Body of pancreas (tissue), 4 donors: ENCODE measurements at regions not wholly inside any gene's neighbourhood (a gene's known extent, or its start where the extent isn't known, plus 50 kb on each side); places are given as distances from the start of the nearest gene placed in this dataset.
A peak's percentile ranks its signal among the peaks of the same experiment; 100 is the strongest.

ENCODE experiments used
- ATAC-seq: fragments of 150-250 bp; one replicate; pipeline ENCODE4 v1.9.1; 2016
- DNase-seq, 4 donors: peaks; one replicate each; pipeline ENCODE4 v3.0.0-alpha.2; 2019
- H3K27ac ChIP-seq, 4 donors: fragments of 200-600 bp; sonication (generic); 1 replicate in 3 of 4; 2 replicates in 1 of 4; pipeline versions ENCODE4 v1.5.1 to v1.6.1; 2016 to 2019; ENCODE audit warnings: mild to moderate bottlenecking in 1 of 4, mixed read lengths in 1 of 4, moderate library complexity in 1 of 4
- H3K27me3 ChIP-seq, 2 donors: fragments of 200-600 bp; sonication (generic); one replicate each; pipeline ENCODE4 v1.6.0; 2016; ENCODE audit warnings: mild to moderate bottlenecking in 1 of 2
- H3K36me3 ChIP-seq, 2 donors: fragments of 200-600 bp; sonication (generic); replicated peaks in 1 of 2; 2 replicates each; pipeline ENCODE4 v1.5.1; 2016; ENCODE audit warnings: low read depth in 2 of 2; ENCODE audit not compliant: insufficient read depth in 1 of 2
- H3K4me1 ChIP-seq: fragments of 200-600 bp; sonication (generic); one replicate; pipeline ENCODE4 v1.6.0; 2016
- H3K4me3 ChIP-seq, 2 donors: fragments of 200-600 bp; sonication (generic); 1 replicate in 1 of 2; 2 replicates in 1 of 2; pipeline ENCODE4 v1.5.1; 2016 to 2019
- H3K9me3 ChIP-seq, 3 donors: fragments of 200-600 bp; sonication (generic); 1 replicate in 2 of 3; 2 replicates in 1 of 3; pipeline ENCODE4 v1.5.1; 2016
- POLR2A ChIP-seq, 3 donors: fragments of 450-650 bp; IDR thresholded peaks; one replicate each; pipeline ENCODE4 v1.6.1; 2016; ENCODE audit warnings: antibody characterized with exemption in 3 of 3, mild to moderate bottlenecking in 2 of 3
- WGBS, 2 donors: methylation state at CpG; one replicate each; pipeline ENCODE4 v1.1.5; 2017; 5-methylcytosine and 5-hydroxymethylcytosine counted together
- intact Hi-C: fragments of 100-400 bp; cut with DNase I; formaldehyde crosslinking; loops from one replicate; pipeline ENCODE4 v1.15.1; 2023
- TF ChIP-seq, protein P1 (sequence below), 7 experiments: fragments of 450-650 bp in 4 of 7; fragments of 200-600 bp in 3 of 7; sonication (generic) in 3 of 7; IDR thresholded peaks; one replicate each; pipeline ENCODE4 v1.5.1; 2016 to 2019; ENCODE audit warnings: antibody characterized with exemption in 7 of 7

DNA sequence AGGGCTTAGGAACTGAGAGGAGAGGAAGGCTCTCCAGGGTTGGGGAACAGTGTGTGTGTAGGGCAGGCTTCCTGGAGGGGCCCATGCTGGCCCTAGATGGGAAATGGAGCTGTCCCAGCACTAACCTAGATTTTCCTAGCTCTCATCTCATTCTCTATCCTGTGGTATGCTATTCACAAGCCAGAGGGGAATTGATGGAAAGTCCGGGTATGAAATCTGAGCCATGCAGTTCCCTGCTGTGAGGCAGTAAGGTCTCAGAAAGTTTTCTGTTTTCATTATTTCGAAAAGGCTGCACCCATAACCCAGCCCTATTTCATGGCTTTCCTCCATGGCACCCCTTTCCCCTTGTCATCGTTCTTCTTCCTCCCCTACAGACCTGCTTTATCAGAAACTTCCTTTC lies 220.3 kb downstream of the RPS24 start:
- TF ChIP-seq, protein P1, sequence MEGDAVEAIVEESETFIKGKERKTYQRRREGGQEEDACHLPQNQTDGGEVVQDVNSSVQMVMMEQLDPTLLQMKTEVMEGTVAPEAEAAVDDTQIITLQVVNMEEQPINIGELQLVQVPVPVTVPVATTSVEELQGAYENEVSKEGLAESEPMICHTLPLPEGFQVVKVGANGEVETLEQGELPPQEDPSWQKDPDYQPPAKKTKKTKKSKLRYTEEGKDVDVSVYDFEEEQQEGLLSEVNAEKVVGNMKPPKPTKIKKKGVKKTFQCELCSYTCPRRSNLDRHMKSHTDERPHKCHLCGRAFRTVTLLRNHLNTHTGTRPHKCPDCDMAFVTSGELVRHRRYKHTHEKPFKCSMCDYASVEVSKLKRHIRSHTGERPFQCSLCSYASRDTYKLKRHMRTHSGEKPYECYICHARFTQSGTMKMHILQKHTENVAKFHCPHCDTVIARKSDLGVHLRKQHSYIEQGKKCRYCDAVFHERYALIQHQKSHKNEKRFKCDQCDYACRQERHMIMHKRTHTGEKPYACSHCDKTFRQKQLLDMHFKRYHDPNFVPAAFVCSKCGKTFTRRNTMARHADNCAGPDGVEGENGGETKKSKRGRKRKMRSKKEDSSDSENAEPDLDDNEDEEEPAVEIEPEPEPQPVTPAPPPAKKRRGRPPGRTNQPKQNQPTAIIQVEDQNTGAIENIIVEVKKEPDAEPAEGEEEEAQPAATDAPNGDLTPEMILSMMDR (IDR thresholded peaks at IDR 0.05): no peak
- TF ChIP-seq POLR2A (IDR thresholded peaks at IDR 0.05): no peak
- Histone ChIP-seq H3K4me1 (no peaks in the 10 kb centered on the region), H3K36me3 (no peaks in the 10 kb centered on the region), H3K27me3 (no peaks in the 10 kb centered on the region), H3K9me3 (no peaks in the 10 kb centered on the region), H3K27ac (no peak overlapping the region), H3K4me3 (no peak overlapping the region)
- no peak for DNase-seq
- WGBS, 2 donors: 72 to 74% methylated on average over 3 of the region's 3 CpGs
- no peak for ATAC-seq
- intact Hi-C loops: no loop called here

DNA sequence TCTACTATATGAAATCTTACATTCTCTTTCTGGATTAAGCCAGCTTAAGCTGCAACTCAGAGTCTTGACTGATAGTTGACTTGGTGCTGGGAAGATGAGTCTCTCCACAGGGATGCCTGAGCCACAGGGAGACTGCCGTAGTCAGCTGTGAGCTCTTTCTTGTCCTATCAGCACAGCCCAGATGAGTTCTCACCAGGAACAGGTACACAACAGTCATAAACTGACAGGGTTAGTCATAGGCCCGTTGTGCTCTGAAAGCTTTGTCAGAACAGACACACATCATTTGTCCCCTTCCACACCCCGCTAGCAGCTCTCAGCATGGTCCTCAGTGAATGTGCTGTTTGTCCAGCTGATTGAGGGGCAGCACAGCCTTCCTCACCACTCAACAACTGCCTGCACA lies 221.6 kb downstream of the RPS24 start:
- Histone ChIP-seq H3K36me3 (no peaks in the 10 kb centered on the region), H3K9me3 (no peaks in the 10 kb centered on the region), H3K27ac (no peak overlapping the region), H3K4me1 (no peaks in the 10 kb centered on the region), H3K27me3 (no peaks in the 10 kb centered on the region), H3K4me3 (no peak overlapping the region)
- WGBS, 2 donors: 78% methylated on average over 3 of the region's 3 CpGs
- DNase-seq: no peak
- intact Hi-C loops: no loop called here
- ATAC-seq: no peak
- TF ChIP-seq, protein P1 (IDR thresholded peaks at IDR 0.05): no peak
- no peak for TF ChIP-seq POLR2A (IDR thresholded peaks at IDR 0.05)

DNA sequence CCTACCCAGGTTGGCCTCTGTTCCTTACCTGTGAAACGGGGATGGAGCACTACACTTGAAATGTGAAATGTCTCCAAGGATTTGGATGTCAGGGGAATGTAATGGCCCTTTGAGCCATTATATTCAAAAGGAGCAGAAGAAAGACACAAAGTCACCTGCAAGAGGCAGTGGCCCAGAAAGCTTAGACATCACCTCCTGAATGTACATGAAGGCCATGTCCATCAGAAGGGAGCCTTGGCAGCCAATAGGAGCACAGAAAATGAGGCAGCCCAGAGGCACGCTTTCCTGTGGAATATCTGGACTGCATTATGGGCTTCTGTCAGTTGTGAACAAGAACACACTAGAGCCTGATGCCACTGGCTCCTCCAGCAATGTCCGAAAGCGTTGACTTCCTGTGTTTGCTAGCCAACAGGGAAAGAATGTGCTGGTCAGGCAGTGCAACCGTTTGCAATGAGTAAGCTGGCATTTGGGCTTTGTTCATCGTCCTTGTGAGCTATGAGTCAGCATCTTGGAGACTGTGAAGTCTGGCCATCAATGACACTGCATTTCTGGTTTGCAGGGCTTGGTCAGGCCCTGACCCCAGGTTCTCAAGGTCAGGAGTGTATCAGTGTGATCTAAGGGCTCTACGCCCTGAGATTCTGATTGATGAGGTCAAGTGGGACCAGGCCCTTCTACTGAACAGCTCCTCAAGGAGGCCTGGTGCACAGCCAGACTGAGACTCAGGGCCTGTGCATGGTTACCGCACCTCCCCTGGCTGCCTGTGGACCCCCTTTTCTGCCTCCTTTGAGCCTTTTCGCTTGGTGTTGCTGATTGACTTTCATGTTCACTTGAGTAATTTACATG lies 222.4 kb downstream of the RPS24 start:
- no peak overlapping the region for H3K4me3 ChIP-seq
- H3K27me3 ChIP-seq: no peaks in the 10 kb centered on the region
- no peaks in the 10 kb centered on the region for H3K4me1 ChIP-seq
- peak; percentile 16 to 58 (median 34) for DNase-seq
- H3K9me3 ChIP-seq: no peaks in the 10 kb centered on the region
- WGBS, 2 donors: 63 to 65% methylated on average over 9 of the region's 9 CpGs
- no peak overlapping the region for H3K27ac ChIP-seq
- intact Hi-C loops: no loop called here
- H3K36me3 ChIP-seq: no peaks in the 10 kb centered on the region
- TF ChIP-seq, protein P1 (IDR thresholded peaks at IDR 0.05): no peak
- no peak for TF ChIP-seq POLR2A (IDR thresholded peaks at IDR 0.05)
- peak; percentile 74 for ATAC-seq

DNA sequence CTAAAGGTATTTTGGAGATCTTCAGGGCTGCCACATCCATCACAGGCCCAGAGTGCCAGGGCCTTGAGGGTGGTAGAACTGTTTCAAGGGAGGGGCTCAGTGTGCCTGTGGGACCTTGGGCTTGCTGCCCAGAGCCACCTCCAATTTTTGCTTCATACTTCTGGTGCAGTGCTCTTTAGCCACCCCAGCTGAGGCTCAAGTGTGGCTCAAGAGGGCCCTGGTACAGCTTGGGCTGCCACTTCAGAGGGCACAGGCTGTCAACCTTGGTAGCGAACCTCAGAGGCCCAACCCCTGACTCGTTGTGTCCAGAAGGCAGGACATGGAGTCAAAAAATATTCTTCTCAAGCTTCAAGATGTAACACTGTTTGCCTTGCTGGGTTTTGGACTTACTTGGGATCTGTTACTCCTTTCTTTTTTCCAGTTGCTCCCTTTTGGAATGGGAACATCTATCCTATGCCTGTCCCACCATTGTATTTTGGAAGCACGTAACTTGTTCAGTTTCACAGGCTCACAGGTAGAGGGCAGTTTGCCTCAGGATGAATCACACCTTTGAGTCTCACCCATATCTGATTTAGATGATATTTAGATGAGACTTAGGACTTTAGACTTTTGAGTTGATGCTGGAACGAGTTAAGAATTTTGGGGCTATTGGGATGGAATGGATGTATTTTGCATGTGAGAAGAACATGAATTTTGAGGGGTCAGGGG lies 224.8 kb downstream of the RPS24 start:
- intact Hi-C loops: no loop called here
- no peak for ATAC-seq
- Histone ChIP-seq H3K4me3 (no peak overlapping the region), H3K9me3 (no peaks in the 10 kb centered on the region), H3K4me1 (no peaks in the 10 kb centered on the region), H3K36me3 (no peaks in the 10 kb centered on the region), H3K27ac (no peak overlapping the region), H3K27me3 (no peaks in the 10 kb centered on the region)
- no peak for TF ChIP-seq POLR2A (IDR thresholded peaks at IDR 0.05)
- TF ChIP-seq, protein P1 (IDR thresholded peaks at IDR 0.05): peak in 4 of 7 experiments; percentile 13 to 32 (median 26)
- 83 to 85% methylated on average over 4 of the region's 4 CpGs for WGBS, 2 donors
- no peak for DNase-seq
